Prostate gland (tissue), 2 donors: ENCODE measurements at regions not wholly inside any gene's neighbourhood (a gene's known extent, or its start where the extent isn't known, plus 50 kb on each side); places are given as distances from the start of the nearest gene placed in this dataset.

Experiments used
- DNase-seq: peaks from one replicate; pipeline ENCODE4 v3.0.0-alpha.2; 2019; ENCODE audit warnings: low spot score
- H3K27ac ChIP-seq, 2 donors: fragments of 200-600 bp; sonication (generic); 2 replicates each; pipeline ENCODE4 v1.5.1; 2017 to 2019
- H3K27me3 ChIP-seq: fragments of 200-600 bp; sonication (generic); replicated peaks from 2 replicates; pipeline ENCODE4 v1.5.1; 2019; ENCODE audit not compliant: insufficient read depth
- H3K36me3 ChIP-seq, 2 donors: fragments of 200-600 bp; sonication (generic); 1 replicate in 1 of 2; 2 replicates in 1 of 2; pipeline versions ENCODE4 v1.5.1 to v1.8.1; 2017 to 2019
- H3K4me1 ChIP-seq: fragments of 200-600 bp; sonication (generic); replicated peaks from 2 replicates; pipeline ENCODE4 v1.5.1; 2019
- H3K4me3 ChIP-seq, 2 donors: fragments of 200-600 bp; sonication (generic); 2 replicates each; pipeline ENCODE4 v1.5.1; 2017 to 2019
- H3K9me3 ChIP-seq: fragments of 200-600 bp; sonication (generic); 2 replicates; pipeline ENCODE4 v1.5.1; 2017
- POLR2A ChIP-seq: fragments of 450-650 bp; IDR thresholded peaks from one replicate; pipeline ENCODE4 v1.6.1; 2016; ENCODE audit warnings: antibody characterized with exemption, mild to moderate bottlenecking
- POLR2AphosphoS5 ChIP-seq: sonication (generic); formaldehyde crosslinking; IDR thresholded peaks from one replicate; pipeline ENCODE4 v1.6.1; 2017; ENCODE audit warnings: antibody characterized with exemption
- WGBS: methylation state at CpG from one replicate; pipeline ENCODE4 v1.1.5; 2018; 5-methylcytosine and 5-hydroxymethylcytosine counted together
- intact Hi-C: fragments of 100-400 bp; cut with DNase I; formaldehyde crosslinking; loops from one replicate; pipeline ENCODE4 v1.14.2; 2022
- TF ChIP-seq, protein P1 (sequence below), 4 experiments: fragments of 200-600 bp in 2 of 4; fragments of 450-650 bp in 2 of 4; sonication (generic) in 2 of 4; IDR thresholded peaks; 1 replicate in 3 of 4; 2 replicates in 1 of 4; pipeline ENCODE4 v1.5.1; 2016 to 2019; ENCODE audit warnings: antibody characterized with exemption in 4 of 4, mild to moderate bottlenecking in 2 of 4, moderate library complexity in 2 of 4

DNA sequence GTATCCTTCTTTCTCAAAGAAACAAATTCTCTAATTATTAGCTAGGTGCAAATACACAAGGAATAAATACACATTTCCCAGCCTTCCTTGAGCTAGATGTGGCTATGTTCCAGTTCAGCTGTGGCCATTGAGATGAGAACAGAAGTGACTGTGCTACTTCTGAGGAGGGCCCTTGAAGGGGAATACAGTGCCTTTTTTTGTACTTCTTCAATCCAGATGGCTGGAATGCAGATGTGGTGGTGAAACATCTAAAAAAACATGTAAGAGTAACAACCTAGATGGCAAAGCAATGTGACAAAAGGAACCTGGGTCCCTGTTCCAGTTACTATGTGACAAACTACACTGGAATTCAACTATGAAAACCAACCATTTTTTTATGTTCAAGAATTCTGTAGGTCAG lies 115.4 kb upstream of the DST start:
- Histone ChIP-seq H3K27ac (no peak overlapping the region), H3K36me3 (no peaks in the 10 kb centered on the region), H3K27me3 (no peaks in the 10 kb centered on the region), H3K4me3 (no peak overlapping the region), H3K9me3 (no peaks in the 10 kb centered on the region), H3K4me1 (no peaks in the 10 kb centered on the region)
- no peak for DNase-seq
- intact Hi-C loops, result loop anchor here (5.0 kb wide), 1 partner anchor 46 kb away; no protein-coding TSS in a partner anchor
- no peak for TF ChIP-seq POLR2AphosphoS5
- TF ChIP-seq, protein P1, sequence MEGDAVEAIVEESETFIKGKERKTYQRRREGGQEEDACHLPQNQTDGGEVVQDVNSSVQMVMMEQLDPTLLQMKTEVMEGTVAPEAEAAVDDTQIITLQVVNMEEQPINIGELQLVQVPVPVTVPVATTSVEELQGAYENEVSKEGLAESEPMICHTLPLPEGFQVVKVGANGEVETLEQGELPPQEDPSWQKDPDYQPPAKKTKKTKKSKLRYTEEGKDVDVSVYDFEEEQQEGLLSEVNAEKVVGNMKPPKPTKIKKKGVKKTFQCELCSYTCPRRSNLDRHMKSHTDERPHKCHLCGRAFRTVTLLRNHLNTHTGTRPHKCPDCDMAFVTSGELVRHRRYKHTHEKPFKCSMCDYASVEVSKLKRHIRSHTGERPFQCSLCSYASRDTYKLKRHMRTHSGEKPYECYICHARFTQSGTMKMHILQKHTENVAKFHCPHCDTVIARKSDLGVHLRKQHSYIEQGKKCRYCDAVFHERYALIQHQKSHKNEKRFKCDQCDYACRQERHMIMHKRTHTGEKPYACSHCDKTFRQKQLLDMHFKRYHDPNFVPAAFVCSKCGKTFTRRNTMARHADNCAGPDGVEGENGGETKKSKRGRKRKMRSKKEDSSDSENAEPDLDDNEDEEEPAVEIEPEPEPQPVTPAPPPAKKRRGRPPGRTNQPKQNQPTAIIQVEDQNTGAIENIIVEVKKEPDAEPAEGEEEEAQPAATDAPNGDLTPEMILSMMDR (IDR thresholded peaks at IDR 0.05), result no peak
- TF ChIP-seq POLR2A, result no peak

DNA sequence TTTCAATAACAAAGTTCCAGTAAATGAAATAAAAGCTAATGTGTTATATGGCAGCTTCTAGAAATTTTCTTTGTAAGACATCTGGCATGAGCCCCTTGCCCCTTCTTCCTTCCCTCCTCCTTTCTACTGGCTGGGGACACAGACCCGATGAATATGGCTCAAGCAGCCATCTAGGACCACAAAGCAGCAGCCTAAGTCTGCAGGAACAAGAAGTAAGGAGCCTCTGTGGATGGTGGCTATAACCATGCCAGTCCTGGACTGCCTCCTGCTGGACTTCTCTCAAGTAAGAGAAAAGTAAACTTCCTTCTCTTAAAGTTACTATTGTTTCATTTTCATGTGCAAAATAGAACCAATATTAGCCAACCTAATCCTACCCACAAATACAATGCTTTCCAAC lies 114.9 kb upstream of the DST start:
- Histone ChIP-seq H3K9me3 (no peaks in the 10 kb centered on the region), H3K27ac (no peak overlapping the region), H3K4me1 (no peaks in the 10 kb centered on the region), H3K27me3 (no peaks in the 10 kb centered on the region), H3K36me3 (no peaks in the 10 kb centered on the region), H3K4me3 (no peak overlapping the region)
- TF ChIP-seq POLR2A (no peak), POLR2AphosphoS5 (no peak)
- TF ChIP-seq, protein P1 (IDR thresholded peaks at IDR 0.05), result peak in 2 of 4 experiments; percentile 34 to 53
- intact Hi-C loops, result loop anchor here (5.0 kb wide), 1 partner anchor 45 kb away; no protein-coding TSS in a partner anchor
- WGBS, result 43% methylated on average over 1 of the region's 1 CpG
- DNase-seq, result peak; percentile 35

DNA sequence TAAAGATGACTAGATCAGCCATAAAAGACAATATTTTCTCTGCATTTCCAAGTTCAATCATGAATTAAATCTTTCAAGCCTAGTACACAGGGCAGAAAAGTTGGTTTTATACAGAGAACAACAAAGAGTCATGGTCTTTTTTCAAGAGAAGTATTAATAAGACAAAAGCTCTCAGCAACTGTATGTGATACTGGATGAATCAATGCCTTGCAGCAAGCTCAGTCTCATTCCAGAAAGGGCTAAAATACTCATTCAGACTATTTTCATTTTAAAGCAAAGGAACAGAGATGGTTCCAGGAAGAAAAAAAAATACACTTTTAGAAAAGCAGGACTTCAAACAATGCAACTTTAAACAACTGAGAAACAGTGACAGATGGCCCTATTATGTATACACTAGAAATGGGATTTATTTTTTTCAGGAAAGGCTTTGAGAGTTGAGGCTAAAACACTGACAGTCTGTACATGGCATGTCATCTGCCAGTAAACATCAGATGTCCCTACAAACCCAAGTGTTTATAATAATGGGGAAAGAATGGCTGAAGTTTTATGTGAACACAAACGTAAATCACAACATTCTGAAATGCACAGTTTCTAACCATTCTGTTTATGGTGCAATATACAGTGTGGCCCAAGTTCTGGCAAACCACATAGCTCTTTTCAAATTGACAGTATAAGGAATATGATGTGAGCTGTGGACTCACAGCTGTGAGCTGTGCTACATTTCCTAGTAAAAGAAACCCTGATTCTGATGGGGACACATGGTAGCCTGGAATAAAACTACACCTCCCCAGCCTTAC lies 114.3 kb upstream of the DST start:
- no peak for TF ChIP-seq POLR2AphosphoS5
- no peaks in the 10 kb centered on the region for H3K27me3 ChIP-seq
- intact Hi-C loops, result loop anchor here (5.0 kb wide), 1 partner anchor 45 kb away; no protein-coding TSS in a partner anchor
- no peaks in the 10 kb centered on the region for H3K36me3 ChIP-seq
- no peaks in the 10 kb centered on the region for H3K9me3 ChIP-seq
- H3K4me1 ChIP-seq, result no peaks in the 10 kb centered on the region
- DNase-seq, result no peak
- 50% methylated on average over 1 of the region's 1 CpG for WGBS
- no peak overlapping the region for H3K27ac ChIP-seq
- no peak overlapping the region for H3K4me3 ChIP-seq

DNA sequence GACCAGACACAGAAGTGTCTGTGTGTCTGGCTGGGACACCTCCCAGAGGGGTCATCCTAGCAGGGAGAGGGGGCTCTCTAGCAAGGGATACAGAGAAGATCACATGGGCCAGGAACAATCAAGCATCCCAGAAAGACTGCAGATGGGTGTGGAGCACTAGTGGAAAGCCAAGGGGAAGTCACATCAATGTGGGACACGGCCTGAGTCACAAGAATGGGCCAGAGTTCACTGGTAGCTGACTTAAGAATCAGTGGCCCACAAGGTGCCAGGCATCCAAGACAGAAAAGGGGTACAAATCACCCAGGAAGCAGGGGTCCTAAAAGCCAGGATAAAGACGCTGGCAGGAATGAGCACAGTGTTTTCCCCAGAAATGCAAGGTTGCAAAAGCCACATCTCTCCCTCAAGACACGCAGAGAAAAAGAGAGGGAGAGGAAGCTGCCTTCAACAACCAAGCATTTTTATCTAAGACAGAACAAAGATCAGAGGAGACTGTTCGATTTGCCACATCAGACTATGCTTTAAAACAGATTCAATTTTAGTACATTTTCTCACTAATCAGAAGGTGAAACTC lies 113.6 kb upstream of the DST start:
- H3K27ac ChIP-seq, result no peak overlapping the region
- intact Hi-C loops, result loop anchor here (5.0 kb wide), 1 partner anchor 44 kb away; no protein-coding TSS in a partner anchor
- H3K36me3 ChIP-seq, result no peaks in the 10 kb centered on the region
- TF ChIP-seq POLR2A (no peak), POLR2AphosphoS5 (no peak)
- TF ChIP-seq, protein P1 (IDR thresholded peaks at IDR 0.05), result no peak
- no peak overlapping the region for H3K4me3 ChIP-seq
- no peaks in the 10 kb centered on the region for H3K27me3 ChIP-seq
- no peaks in the 10 kb centered on the region for H3K9me3 ChIP-seq
- WGBS, result 69% methylated on average over 4 of the region's 4 CpGs
- no peak for DNase-seq
- H3K4me1 ChIP-seq, result no peaks in the 10 kb centered on the region

DNA sequence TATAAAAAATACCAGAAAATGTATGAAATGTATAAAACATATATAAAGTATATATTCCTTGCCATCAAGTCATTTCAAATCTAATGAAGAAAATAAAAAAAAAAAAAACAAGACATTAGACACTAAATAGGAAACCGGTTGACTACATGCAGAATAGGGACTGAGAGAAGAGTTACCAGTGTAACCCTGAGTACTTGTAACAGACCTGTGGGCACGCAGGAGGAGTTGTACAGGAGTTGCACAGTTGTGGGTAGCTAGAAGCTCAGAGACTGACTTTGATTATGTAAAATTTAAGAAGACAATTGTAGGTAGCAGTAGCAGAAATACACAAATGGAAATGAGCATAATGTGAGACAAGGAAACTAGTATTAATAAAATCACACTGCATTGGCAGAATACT lies 112.4 kb upstream of the DST start:
- Histone ChIP-seq H3K9me3 (no peaks in the 10 kb centered on the region), H3K4me1 (no peaks in the 10 kb centered on the region), H3K36me3 (no peaks in the 10 kb centered on the region), H3K27me3 (no peaks in the 10 kb centered on the region), H3K4me3 (no peak overlapping the region), H3K27ac (no peak overlapping the region)
- TF ChIP-seq, protein P1 (IDR thresholded peaks at IDR 0.05), result no peak
- TF ChIP-seq POLR2A, result no peak
- no peak for TF ChIP-seq POLR2AphosphoS5
- intact Hi-C loops, result loop anchor here (5.0 kb wide), 1 partner anchor 43 kb away; no protein-coding TSS in a partner anchor
- 91% methylated on average over 2 of the region's 2 CpGs for WGBS
- DNase-seq, result no peak
